IMR-90 (cell line): ENCODE measurements at regions not wholly inside any gene's neighbourhood (a gene's known extent, or its start where the extent isn't known, plus 50 kb on each side); places are given as distances from the start of the nearest gene placed in this dataset.

Experiments used
- ATAC-seq: fragments of 200-7000 bp; cut with Tn5 transposase; 2 replicates; pipeline ENCODE4 v1.9.1; 2020; ENCODE audit warnings: low read depth, mild to moderate bottlenecking, moderate library complexity
- BruUV-seq: library from RNA; stranded (reverse); fragments of 400-500 nt; replicated peaks from 2 replicates; lab custom pipeline; 2021; lab: Mats Ljungman, UMichigan
- CTCF ChIA-PET: fragments of 300-600 bp; formaldehyde crosslinking; extraction: SDS; loops from one replicate; lab custom pipeline; 2021; ENCODE audit warnings: antibody characterized with exemption; lab: Yijun Ruan, JAX
- POLR2A ChIA-PET: fragments of 300-600 bp; sonication (Branson Sonifier 250); formaldehyde crosslinking; loops from one replicate; lab custom pipeline; 2022; ENCODE audit warnings: antibody characterized with exemption; ENCODE audit not compliant: unreplicated experiment; lab: Charles Lee
- DNase-seq: peaks from one replicate; pipeline ENCODE4 v3.0.0; 2013
- H2AFZ ChIP-seq: replicated peaks from 2 replicates; pipeline ENCODE3; 2013; ENCODE audit warnings: low read length, mild to moderate bottlenecking; ENCODE audit not compliant: poor library complexity
- H2AK5ac ChIP-seq: 2 replicates; pipeline ENCODE4 v1.6.1; 2013; ENCODE audit warnings: low read depth, low read length, inconsistent platforms
- H2AK9ac ChIP-seq: replicated peaks from 2 replicates; pipeline ENCODE3; 2013; ENCODE audit warnings: mild to moderate bottlenecking, low read depth, low read length, moderate library complexity; ENCODE audit not compliant: poor library complexity
- H2BK120ac ChIP-seq: 2 replicates; pipeline ENCODE4 v1.6.1; 2013; ENCODE audit warnings: low read depth, low read length, inconsistent platforms
- H2BK15ac ChIP-seq: 3 replicates; pipeline ENCODE4 v1.6.1; 2013; ENCODE audit warnings: low read depth, low read length, inconsistent platforms
- H2BK20ac ChIP-seq: 2 replicates; pipeline ENCODE4 v1.6.1; 2013; ENCODE audit warnings: low read depth, mild to moderate bottlenecking, inconsistent platforms, low read length, moderate library complexity
- H2BK5ac ChIP-seq: 2 replicates; pipeline ENCODE4 v1.6.1; 2013; ENCODE audit warnings: mild to moderate bottlenecking, low read depth, low read length, inconsistent platforms; ENCODE audit not compliant: poor library complexity, severe bottlenecking
- H3K14ac ChIP-seq: replicated peaks from 2 replicates; pipeline ENCODE4 v1.6.1; 2013; ENCODE audit warnings: low read depth, low read length, inconsistent platforms
- H3K18ac ChIP-seq: 2 replicates; pipeline ENCODE4 v1.6.1; 2013; ENCODE audit warnings: low read depth, low read length, control low read depth
- H3K23ac ChIP-seq: 2 replicates; pipeline ENCODE4 v1.6.1; 2013; ENCODE audit warnings: low read depth, low read length, inconsistent platforms
- H3K27ac ChIP-seq: 2 replicates; pipeline ENCODE4 v1.5.1; 2013; ENCODE audit warnings: mild to moderate bottlenecking, control low read depth, low read length; ENCODE audit not compliant: insufficient read depth
- H3K27me3 ChIP-seq: 2 replicates; pipeline ENCODE4 v1.6.1; 2013; ENCODE audit warnings: low read length; ENCODE audit not compliant: control insufficient read depth, insufficient read depth
- H3K36me3 ChIP-seq: 2 replicates; pipeline ENCODE4 v1.6.1; 2013; ENCODE audit warnings: low read length, mixed read lengths; ENCODE audit not compliant: control insufficient read depth, insufficient read depth
- H3K4ac ChIP-seq: 2 replicates; pipeline ENCODE4 v1.6.1; 2013; ENCODE audit warnings: low read depth, low read length, inconsistent platforms
- H3K4me1 ChIP-seq: 2 replicates; pipeline ENCODE4 v1.6.1; 2013; ENCODE audit warnings: low read length, mixed read lengths; ENCODE audit not compliant: control insufficient read depth, insufficient read depth
- H3K4me2 ChIP-seq: 2 replicates; pipeline ENCODE4 v1.6.1; 2013; ENCODE audit warnings: low read depth, mild to moderate bottlenecking, control low read depth, low read length, moderate library complexity
- H3K4me3 ChIP-seq: 2 replicates; pipeline ENCODE4 v1.5.1; 2013; ENCODE audit warnings: low read depth, mild to moderate bottlenecking, control low read depth, low read length, moderate library complexity; ENCODE audit not compliant: insufficient read depth
- H3K56ac ChIP-seq: 2 replicates; pipeline ENCODE4 v1.6.1; 2013; ENCODE audit warnings: low read length, inconsistent platforms; ENCODE audit not compliant: insufficient read depth; ENCODE audit errors: extremely low read depth
- H3K79me1 ChIP-seq, 2 experiments: 2 replicates each; pipeline ENCODE4 v1.6.1; 2013; ENCODE audit warnings: low read length in 2 of 2, inconsistent platforms in 1 of 2, low read depth in 1 of 2
- H3K9ac ChIP-seq: 2 replicates; pipeline ENCODE4 v1.6.1; 2013; ENCODE audit warnings: low read depth, low read length, control low read depth
- H3K9me1 ChIP-seq: 2 replicates; pipeline ENCODE4 v1.6.1; 2013; ENCODE audit warnings: low read length, inconsistent platforms; ENCODE audit not compliant: insufficient read depth
- H3K9me3 ChIP-seq: 2 replicates; pipeline ENCODE4 v1.6.1; 2013; ENCODE audit warnings: low read length; ENCODE audit not compliant: control insufficient read depth, insufficient read depth
- H4K20me1 ChIP-seq: 2 replicates; pipeline ENCODE4 v1.6.1; 2013; ENCODE audit warnings: low read length, inconsistent platforms; ENCODE audit not compliant: insufficient read depth
- H4K5ac ChIP-seq: 2 replicates; pipeline ENCODE4 v1.6.1; 2013; ENCODE audit warnings: mild to moderate bottlenecking, low read depth, low read length, control low read depth
- H4K8ac ChIP-seq, 2 experiments: 2 replicates each; pipeline ENCODE4 v1.6.1; 2013; ENCODE audit warnings: low read depth in 2 of 2, low read length in 2 of 2, control low read depth in 1 of 2, inconsistent platforms in 1 of 2
- H4K91ac ChIP-seq: 2 replicates; pipeline ENCODE4 v1.6.1; 2013; ENCODE audit warnings: low read depth, low read length, inconsistent platforms; ENCODE audit not compliant: insufficient read depth
- BHLHE40 ChIP-seq: fragments of 150-350 bp; IDR thresholded peaks from 2 replicates; pipeline ENCODE4 v1.6.1; 2016; ENCODE audit warnings: mild to moderate bottlenecking, low read depth, low read length
- CEBPB ChIP-seq: IDR thresholded peaks from 2 replicates; pipeline ENCODE4 v1.6.1; 2012; ENCODE audit warnings: low read depth, low read length, improper control_type of control experiment
- CHD1 ChIP-seq: IDR thresholded peaks from 2 replicates; pipeline ENCODE4 v1.6.1; 2012; ENCODE audit warnings: low read depth, low read length, improper control_type of control experiment
- FOS ChIP-seq: fragments of 150-350 bp; IDR thresholded peaks from 2 replicates; pipeline ENCODE4 v1.6.1; 2016; ENCODE audit warnings: low read depth, low read length
- MAZ ChIP-seq: IDR thresholded peaks from 2 replicates; pipeline ENCODE4 v1.6.1; 2012; ENCODE audit warnings: low read depth, mild to moderate bottlenecking, low read length, improper control_type of control experiment, moderate library complexity, borderline replicate concordance
- NFE2L2 ChIP-seq: fragments of 150-350 bp; IDR thresholded peaks from 2 replicates; pipeline ENCODE4 v1.6.1; 2016; ENCODE audit warnings: low read depth, mild to moderate bottlenecking, low read length
- RCOR1 ChIP-seq: IDR thresholded peaks from 2 replicates; pipeline ENCODE4 v1.6.1; 2012; ENCODE audit warnings: mild to moderate bottlenecking, low read length, improper control_type of control experiment; ENCODE audit not compliant: insufficient replicate concordance
- RFX5 ChIP-seq: IDR thresholded peaks from 2 replicates; pipeline ENCODE4 v1.8.0; 2012; ENCODE audit warnings: low read depth, mild to moderate bottlenecking, low read length, moderate library complexity
- SMC3 ChIP-seq: fragments of 150-350 bp; IDR thresholded peaks from 2 replicates; pipeline ENCODE4 v1.6.1; 2016; ENCODE audit warnings: low read depth, mild to moderate bottlenecking, antibody characterized with exemption, low read length, moderate library complexity
- WGBS, 2 experiments: methylation state at CpG; one replicate each; pipeline versions ENCODE4 v1.1.5 to v1.1.7; 2013; ENCODE audit warnings: missing lambda C conversion rate in 2 of 2; ENCODE audit not compliant: insufficient read length in 1 of 2; ENCODE audit errors: extremely low coverage in 2 of 2; 5-methylcytosine and 5-hydroxymethylcytosine counted together
- dilution Hi-C: fragments of 300-500 bp; cut with HindIII; formaldehyde crosslinking; loops from one replicate; pipeline ENCODE4 v1.14.3; 2018; ENCODE audit warnings: low sequenced_read_pairs; ENCODE audit not compliant: unreplicated experiment
- in situ Hi-C: fragments of 300-500 bp; cut with MboI; formaldehyde crosslinking; loops from 3 replicates; pipeline ENCODE4 v1.14.3; 2019; ENCODE audit warnings: low sequenced_read_pairs, inconsistent platforms, mixed read lengths
- intact Hi-C: fragments of 100-400 bp; cut with micrococcal nuclease; formaldehyde crosslinking; loops from 2 replicates; pipeline ENCODE4 v1.10.0; 2022
- TF ChIP-seq, protein P1 (sequence below): conservative IDR thresholded peaks from 2 replicates; pipeline ENCODE4 v1.5.1; 2012; ENCODE audit warnings: mild to moderate bottlenecking, low read depth, low read length, improper control_type of control experiment
- TF ChIP-seq, protein P2 (sequence below): fragments of 150-350 bp; IDR thresholded peaks from 2 replicates; pipeline ENCODE4 v1.6.1; 2017; ENCODE audit warnings: mild to moderate bottlenecking, antibody characterized with exemption, low read length, low read depth

DNA sequence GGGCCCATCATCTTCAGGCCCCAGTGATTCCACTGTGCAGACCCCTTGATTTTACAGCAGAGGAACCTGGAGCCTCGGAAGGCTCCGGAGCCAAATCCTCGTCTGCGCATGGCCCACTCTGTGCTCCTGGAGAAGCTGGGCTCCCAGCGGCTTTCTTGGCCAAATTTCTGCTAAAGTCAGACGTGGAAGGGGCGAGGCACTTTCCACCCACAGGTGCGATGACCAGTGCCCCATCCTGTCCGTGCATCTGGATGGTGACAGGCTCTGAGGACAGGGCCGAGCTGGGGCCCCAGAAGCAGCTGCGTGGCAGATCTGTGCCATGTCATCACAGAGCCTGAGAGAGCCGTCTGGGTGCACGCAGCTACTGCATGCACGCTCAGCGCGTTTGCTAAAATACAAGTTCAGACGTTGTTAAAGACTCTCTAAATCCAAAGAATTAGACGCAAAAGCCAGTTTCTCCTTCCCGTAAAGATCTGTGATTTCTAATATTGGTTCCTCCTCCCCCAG is 57.2 kb downstream of the JAKMIP3 start:
- H3K23ac ChIP-seq: no peak overlapping the region
- in situ Hi-C loops: no loop called here
- POLR2A ChIA-PET: no interaction called here

More for the DNA sequence above, 57.2 kb downstream of the JAKMIP3 start:
- 68% methylated on average over 16 of the region's 19 CpGs; no CpG with 5 or more reads in 1 of the 2 experiments for WGBS, 2 experiments
- DNase-seq (no peak), ATAC-seq (no peak)
- H3K4me2 ChIP-seq: no peak overlapping the region
- intact Hi-C loops: no loop called here
- H3K4me1 ChIP-seq: no peaks in the 10 kb centered on the region
- H4K20me1 ChIP-seq: no peaks in the 10 kb centered on the region
- TF ChIP-seq CEBPB (no peak), RCOR1 (no peak), CHD1 (no peak), FOS (no peak), RFX5 (no peak), BHLHE40 (no peak), SMC3 (no peak), NFE2L2 (no peak), MAZ (no peak)
- TF ChIP-seq, protein P1, sequence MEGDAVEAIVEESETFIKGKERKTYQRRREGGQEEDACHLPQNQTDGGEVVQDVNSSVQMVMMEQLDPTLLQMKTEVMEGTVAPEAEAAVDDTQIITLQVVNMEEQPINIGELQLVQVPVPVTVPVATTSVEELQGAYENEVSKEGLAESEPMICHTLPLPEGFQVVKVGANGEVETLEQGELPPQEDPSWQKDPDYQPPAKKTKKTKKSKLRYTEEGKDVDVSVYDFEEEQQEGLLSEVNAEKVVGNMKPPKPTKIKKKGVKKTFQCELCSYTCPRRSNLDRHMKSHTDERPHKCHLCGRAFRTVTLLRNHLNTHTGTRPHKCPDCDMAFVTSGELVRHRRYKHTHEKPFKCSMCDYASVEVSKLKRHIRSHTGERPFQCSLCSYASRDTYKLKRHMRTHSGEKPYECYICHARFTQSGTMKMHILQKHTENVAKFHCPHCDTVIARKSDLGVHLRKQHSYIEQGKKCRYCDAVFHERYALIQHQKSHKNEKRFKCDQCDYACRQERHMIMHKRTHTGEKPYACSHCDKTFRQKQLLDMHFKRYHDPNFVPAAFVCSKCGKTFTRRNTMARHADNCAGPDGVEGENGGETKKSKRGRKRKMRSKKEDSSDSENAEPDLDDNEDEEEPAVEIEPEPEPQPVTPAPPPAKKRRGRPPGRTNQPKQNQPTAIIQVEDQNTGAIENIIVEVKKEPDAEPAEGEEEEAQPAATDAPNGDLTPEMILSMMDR: no peak
- TF ChIP-seq, protein P2, sequence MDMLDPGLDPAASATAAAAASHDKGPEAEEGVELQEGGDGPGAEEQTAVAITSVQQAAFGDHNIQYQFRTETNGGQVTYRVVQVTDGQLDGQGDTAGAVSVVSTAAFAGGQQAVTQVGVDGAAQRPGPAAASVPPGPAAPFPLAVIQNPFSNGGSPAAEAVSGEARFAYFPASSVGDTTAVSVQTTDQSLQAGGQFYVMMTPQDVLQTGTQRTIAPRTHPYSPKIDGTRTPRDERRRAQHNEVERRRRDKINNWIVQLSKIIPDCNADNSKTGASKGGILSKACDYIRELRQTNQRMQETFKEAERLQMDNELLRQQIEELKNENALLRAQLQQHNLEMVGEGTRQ: no peak
- H3K14ac ChIP-seq: no peak overlapping the region
- H2AFZ ChIP-seq: no peak overlapping the region
- no peak overlapping the region for H3K4me3 ChIP-seq
- H2BK15ac ChIP-seq: no peak overlapping the region
- no peak overlapping the region for H2AK5ac ChIP-seq
- no TSS peak for BruUV-seq
- dilution Hi-C loops: no loop called here
- H3K79me1 ChIP-seq: no peaks in the 10 kb centered on the region
- H2BK120ac ChIP-seq: no peak overlapping the region
- no peak overlapping the region for H2BK5ac ChIP-seq
- no peaks in the 10 kb centered on the region for H3K9me3 ChIP-seq
- H4K8ac ChIP-seq: no peak overlapping the region
- H3K56ac ChIP-seq: no peak overlapping the region
- H3K9ac ChIP-seq: no peak overlapping the region
- H3K27me3 ChIP-seq: peaks cover 16% of the 10 kb centered on the region
- H2BK20ac ChIP-seq: no peak overlapping the region
- CTCF ChIA-PET: interaction anchor here (0.6 kb wide), 1 partner anchor 301 kb away, joined by 3 read pairs; no protein-coding TSS in a partner anchor
- H4K91ac ChIP-seq: no peak overlapping the region
- H3K36me3 ChIP-seq: no peaks in the 10 kb centered on the region
- H3K18ac ChIP-seq: no peak overlapping the region
- H4K5ac ChIP-seq: no peak overlapping the region
- no peak overlapping the region for H3K4ac ChIP-seq
- H3K27ac ChIP-seq: no peak overlapping the region
- no peaks in the 10 kb centered on the region for H3K9me1 ChIP-seq
- no peak overlapping the region for H2AK9ac ChIP-seq
